ENCODE measurements at regions not wholly inside any gene's neighbourhood (a gene's known extent, or its start where the extent isn't known, plus 50 kb on each side); places are given as distances from the start of the nearest gene placed in this dataset.

- intact Hi-C loops (cut with DNase I) = no loop called here
- Histone ChIP-seq H3K9me3 (no peaks in the 10 kb centered on the region), H3K4me1 (no peaks in the 10 kb centered on the region), H3K4me3 (no peak overlapping the region), H3K27ac (no peak overlapping the region), H3K36me3 (no peaks in the 10 kb centered on the region), H3K27me3 (peaks cover 0 to 22% (median 8%) of the 10 kb centered on the region in 3 donors)
- DNase-seq = no peak
- TF ChIP-seq POLR2AphosphoS5 (IDR thresholded peaks at IDR 0.05) (no peak), EP300 (IDR thresholded peaks at IDR 0.05) (no peak), POLR2A (IDR thresholded peaks at IDR 0.05) (no peak)
- TF ChIP-seq, protein P1, sequence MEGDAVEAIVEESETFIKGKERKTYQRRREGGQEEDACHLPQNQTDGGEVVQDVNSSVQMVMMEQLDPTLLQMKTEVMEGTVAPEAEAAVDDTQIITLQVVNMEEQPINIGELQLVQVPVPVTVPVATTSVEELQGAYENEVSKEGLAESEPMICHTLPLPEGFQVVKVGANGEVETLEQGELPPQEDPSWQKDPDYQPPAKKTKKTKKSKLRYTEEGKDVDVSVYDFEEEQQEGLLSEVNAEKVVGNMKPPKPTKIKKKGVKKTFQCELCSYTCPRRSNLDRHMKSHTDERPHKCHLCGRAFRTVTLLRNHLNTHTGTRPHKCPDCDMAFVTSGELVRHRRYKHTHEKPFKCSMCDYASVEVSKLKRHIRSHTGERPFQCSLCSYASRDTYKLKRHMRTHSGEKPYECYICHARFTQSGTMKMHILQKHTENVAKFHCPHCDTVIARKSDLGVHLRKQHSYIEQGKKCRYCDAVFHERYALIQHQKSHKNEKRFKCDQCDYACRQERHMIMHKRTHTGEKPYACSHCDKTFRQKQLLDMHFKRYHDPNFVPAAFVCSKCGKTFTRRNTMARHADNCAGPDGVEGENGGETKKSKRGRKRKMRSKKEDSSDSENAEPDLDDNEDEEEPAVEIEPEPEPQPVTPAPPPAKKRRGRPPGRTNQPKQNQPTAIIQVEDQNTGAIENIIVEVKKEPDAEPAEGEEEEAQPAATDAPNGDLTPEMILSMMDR (IDR thresholded peaks at IDR 0.05) = no peak
- 65 to 69% methylated on average over 11 of the region's 11 CpGs for WGBS, 2 donors
Measured at GRCh38 chr12:131589221-131589897, 121.5 kb upstream of the SFSWAP start.

GRCh38 chr12:131589966-131590365, 120.9 kb upstream of the SFSWAP start:
- Histone ChIP-seq H3K4me1 (no peaks in the 10 kb centered on the region), H3K4me3 (no peak overlapping the region), H3K27me3 (peaks cover 0 to 22% (median 8%) of the 10 kb centered on the region in 3 donors), H3K27ac (no peak overlapping the region), H3K9me3 (no peaks in the 10 kb centered on the region), H3K36me3 (no peaks in the 10 kb centered on the region)
- TF ChIP-seq POLR2A (IDR thresholded peaks at IDR 0.05) = no peak
- TF ChIP-seq, protein P1 (IDR thresholded peaks at IDR 0.05) = no peak
- intact Hi-C loops (cut with DNase I) = no loop called here
- DNase-seq = no peak

DNA sequence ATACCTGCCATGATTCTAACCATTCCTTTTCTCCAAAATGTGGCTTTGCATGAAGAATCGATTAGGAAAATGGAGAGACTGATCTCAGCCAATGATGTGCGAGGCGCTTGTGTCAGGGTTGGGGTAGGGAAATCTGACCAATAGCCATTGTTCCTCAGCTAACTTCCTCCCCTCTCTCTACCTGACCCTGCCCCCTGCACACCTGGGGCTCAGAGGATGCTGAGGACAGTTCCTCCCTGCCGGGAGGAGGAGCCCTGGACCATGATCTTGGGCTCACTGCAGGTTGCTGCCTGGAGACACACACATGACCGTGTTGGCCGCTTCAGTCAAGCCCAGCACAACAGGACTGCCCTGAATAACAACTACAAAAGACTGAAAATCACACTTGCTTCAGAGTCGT, 119.8 kb upstream of the SFSWAP start:
- intact Hi-C loops (cut with DNase I) = no loop called here

DNA sequence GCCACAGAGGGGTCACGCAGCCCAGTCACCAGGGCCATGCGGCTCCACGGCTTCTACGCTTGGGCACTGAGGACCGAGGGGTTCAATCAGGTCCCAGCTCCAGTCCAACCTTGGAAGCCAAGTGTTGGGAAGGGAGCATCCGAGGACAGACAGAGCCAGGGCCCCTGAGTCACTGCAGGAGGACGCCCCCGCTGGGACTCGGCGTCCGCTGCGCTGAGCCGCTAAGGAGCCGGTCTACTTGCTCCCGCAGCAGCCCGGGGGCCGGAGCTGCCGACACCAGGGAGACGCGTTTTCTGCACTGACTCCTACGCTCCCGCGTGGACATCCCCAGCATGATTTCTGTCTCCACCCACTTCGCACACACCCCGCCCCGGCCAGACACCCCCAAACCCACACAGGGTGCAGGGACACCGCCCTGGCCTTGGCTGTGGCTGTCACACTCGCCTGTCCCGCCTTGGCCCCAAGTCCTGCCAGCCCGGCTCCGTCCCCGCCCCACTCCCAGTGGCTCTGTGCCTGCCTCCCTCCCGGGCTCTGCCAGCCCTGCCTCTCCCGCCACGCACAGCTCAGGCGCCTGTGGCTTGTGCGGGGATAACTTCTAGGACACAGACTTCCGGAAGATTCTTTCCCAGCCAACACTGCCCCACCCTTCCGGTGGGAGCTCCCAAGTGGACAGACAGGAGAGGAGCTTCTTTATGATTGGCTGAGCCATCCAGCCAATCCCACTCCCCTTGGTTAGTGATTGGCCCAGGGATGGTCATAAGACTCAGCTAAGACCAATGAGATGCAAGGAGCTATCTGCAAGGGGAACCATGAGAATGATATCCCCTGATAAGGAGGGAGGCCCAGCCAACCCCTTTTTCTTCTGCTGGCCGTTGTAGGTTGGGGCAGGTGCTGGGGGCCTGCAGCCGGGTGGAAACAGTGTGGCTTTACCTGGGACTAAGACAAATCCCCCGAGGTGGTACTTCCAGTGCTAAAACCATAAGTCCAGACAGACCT, 118.9 kb upstream of the SFSWAP start:
- Histone ChIP-seq H3K9me3 (no peaks in the 10 kb centered on the region), H3K27ac (no peak overlapping the region), H3K4me3 (no peak overlapping the region), H3K4me1 (no peaks in the 10 kb centered on the region), H3K36me3 (no peaks in the 10 kb centered on the region), H3K27me3 (peaks cover 0 to 9% (median 0%) of the 10 kb centered on the region in 3 donors)
- DNase-seq = no peak
- intact Hi-C loops (cut with DNase I) = no loop called here
- 88 to 91% methylated on average over 42 of the region's 42 CpGs for WGBS, 2 donors
- TF ChIP-seq EP300 (IDR thresholded peaks at IDR 0.05) (no peak), POLR2AphosphoS5 (IDR thresholded peaks at IDR 0.05) (no peak)
- TF ChIP-seq, protein P1 (IDR thresholded peaks at IDR 0.05) = no peak

More for the DNA sequence above, 119.8 kb upstream of the SFSWAP start:
- WGBS, 2 donors = 81 to 84% methylated on average over 7 of the region's 7 CpGs
- peaks cover 0 to 16% (median 4%) of the 10 kb centered on the region in 3 donors for H3K27me3 ChIP-seq
- no peak overlapping the region for H3K27ac ChIP-seq
- H3K4me3 ChIP-seq = no peak overlapping the region
- H3K4me1 ChIP-seq = no peaks in the 10 kb centered on the region
- H3K36me3 ChIP-seq = no peaks in the 10 kb centered on the region
- TF ChIP-seq EP300 (IDR thresholded peaks at IDR 0.05) (no peak), POLR2A (IDR thresholded peaks at IDR 0.05) (no peak), POLR2AphosphoS5 (IDR thresholded peaks at IDR 0.05) (no peak)
- TF ChIP-seq, protein P1 (IDR thresholded peaks at IDR 0.05) = no peak
- H3K9me3 ChIP-seq = no peaks in the 10 kb centered on the region
- no peak for DNase-seq
